ENCODE measurements at regions not wholly inside any gene's neighbourhood (a gene's known extent, or its start where the extent isn't known, plus 50 kb on each side); places are given as distances from the start of the nearest gene placed in this dataset.

- 63% methylated on average over 5 of the region's 5 CpGs for WGBS (ENCODE audit: insufficient coverage, low coverage, low lambda C conversion rate, missing lambda C conversion rate)
- ATAC-seq = no peak
- Histone ChIP-seq H3K27ac (no peak overlapping the region), H3K9me3 (no peaks in the 10 kb centered on the region), H3K27me3 (no peaks in the 10 kb centered on the region), H3K36me3 (no peaks in the 10 kb centered on the region), H3K4me3 (no peak overlapping the region), H3K4me1 (peaks cover 0 to 7% (median 0%) of the 10 kb centered on the region in 4 donors)
- no peak for DNase-seq
- intact Hi-C loops (cut with DNase I) = no loop called here
- TF ChIP-seq, protein P1, sequence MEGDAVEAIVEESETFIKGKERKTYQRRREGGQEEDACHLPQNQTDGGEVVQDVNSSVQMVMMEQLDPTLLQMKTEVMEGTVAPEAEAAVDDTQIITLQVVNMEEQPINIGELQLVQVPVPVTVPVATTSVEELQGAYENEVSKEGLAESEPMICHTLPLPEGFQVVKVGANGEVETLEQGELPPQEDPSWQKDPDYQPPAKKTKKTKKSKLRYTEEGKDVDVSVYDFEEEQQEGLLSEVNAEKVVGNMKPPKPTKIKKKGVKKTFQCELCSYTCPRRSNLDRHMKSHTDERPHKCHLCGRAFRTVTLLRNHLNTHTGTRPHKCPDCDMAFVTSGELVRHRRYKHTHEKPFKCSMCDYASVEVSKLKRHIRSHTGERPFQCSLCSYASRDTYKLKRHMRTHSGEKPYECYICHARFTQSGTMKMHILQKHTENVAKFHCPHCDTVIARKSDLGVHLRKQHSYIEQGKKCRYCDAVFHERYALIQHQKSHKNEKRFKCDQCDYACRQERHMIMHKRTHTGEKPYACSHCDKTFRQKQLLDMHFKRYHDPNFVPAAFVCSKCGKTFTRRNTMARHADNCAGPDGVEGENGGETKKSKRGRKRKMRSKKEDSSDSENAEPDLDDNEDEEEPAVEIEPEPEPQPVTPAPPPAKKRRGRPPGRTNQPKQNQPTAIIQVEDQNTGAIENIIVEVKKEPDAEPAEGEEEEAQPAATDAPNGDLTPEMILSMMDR (IDR thresholded peaks at IDR 0.05) = no peak
- TF ChIP-seq POLR2A (IDR thresholded peaks at IDR 0.05) = no peak
Observed at GRCh38 chr3:72181251-72181650, 396.3 kb upstream of the PROK2 start.

- Histone ChIP-seq H3K27me3 (no peaks in the 10 kb centered on the region), H3K27ac (no peak overlapping the region), H3K4me1 (peaks cover 0 to 6% (median 0%) of the 10 kb centered on the region in 4 donors), H3K4me3 (no peak overlapping the region), H3K36me3 (no peaks in the 10 kb centered on the region), H3K9me3 (no peaks in the 10 kb centered on the region)
- TF ChIP-seq POLR2A (IDR thresholded peaks at IDR 0.05) = no peak
- TF ChIP-seq, protein P1 (IDR thresholded peaks at IDR 0.05) = no peak
- WGBS (ENCODE audit: insufficient coverage, low coverage, low lambda C conversion rate, missing lambda C conversion rate) = no CpG with 5 or more reads among the region's 1 CpG
- DNase-seq = no peak
- intact Hi-C loops (cut with DNase I) = no loop called here
- ATAC-seq = no peak
Observed at GRCh38 chr3:72180405-72180804, 395.5 kb upstream of the PROK2 start.

DNA sequence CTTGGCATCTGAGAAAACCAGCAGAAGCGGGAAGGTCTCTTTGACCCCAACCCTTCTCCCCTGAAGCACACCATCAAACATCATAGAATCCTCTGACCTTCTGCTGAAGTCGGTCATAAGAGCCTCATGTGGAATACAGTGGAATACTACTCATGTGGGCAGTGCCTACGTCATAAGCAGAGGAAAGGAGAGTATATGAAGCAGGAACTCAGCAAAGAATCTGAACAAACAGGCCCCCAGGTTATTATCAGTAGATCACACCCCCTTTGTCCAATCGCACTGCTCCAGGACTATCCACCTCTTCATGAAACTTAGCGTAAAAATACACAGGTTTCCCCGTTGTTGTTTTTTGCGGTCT, 394.1 kb upstream of the PROK2 start:
- Histone ChIP-seq H3K4me1 (peaks cover 0 to 6% (median 0%) of the 10 kb centered on the region in 4 donors), H3K27ac (no peak overlapping the region), H3K36me3 (peaks cover 0 to 1% (median 0%) of the 10 kb centered on the region in 4 donors), H3K27me3 (no peaks in the 10 kb centered on the region), H3K9me3 (no peaks in the 10 kb centered on the region), H3K4me3 (no peak overlapping the region)
- intact Hi-C loops (cut with DNase I) = no loop called here
- no peak for ATAC-seq
- DNase-seq = no peak
- 96% methylated on average over 6 of the region's 7 CpGs for WGBS (ENCODE audit: insufficient coverage, low coverage, low lambda C conversion rate, missing lambda C conversion rate)
- no peak for TF ChIP-seq POLR2A (IDR thresholded peaks at IDR 0.05)
- TF ChIP-seq, protein P1 (IDR thresholded peaks at IDR 0.05) = no peak

GRCh38 chr3:72178463-72179106, 393.6 kb upstream of the PROK2 start:
- H3K27ac ChIP-seq = no peak overlapping the region
- no peaks in the 10 kb centered on the region for H3K9me3 ChIP-seq
- TF ChIP-seq POLR2A (IDR thresholded peaks at IDR 0.05) = no peak
- TF ChIP-seq, protein P1 (IDR thresholded peaks at IDR 0.05) = no peak
- no peak for ATAC-seq
- no peak overlapping the region for H3K4me3 ChIP-seq
- DNase-seq = no peak
- peaks cover 0 to 3% (median 0%) of the 10 kb centered on the region in 4 donors for H3K36me3 ChIP-seq
- 75% methylated on average over 1 of the region's 3 CpGs for whole genome bisulfite sequencing (ENCODE audit: insufficient coverage, low coverage, low lambda C conversion rate, missing lambda C conversion rate)
- intact Hi-C loops (cut with DNase I) = no loop called here
- H3K4me1 ChIP-seq = peaks cover 0 to 6% (median 0%) of the 10 kb centered on the region in 4 donors
- H3K27me3 ChIP-seq = no peaks in the 10 kb centered on the region

Measured in right lobe of liver (tissue), 6 donors.